ENCODE measurements at regions not wholly inside any gene's neighbourhood (a gene's known extent, or its start where the extent isn't known, plus 50 kb on each side); places are given as distances from the start of the nearest gene placed in this dataset.

DNA sequence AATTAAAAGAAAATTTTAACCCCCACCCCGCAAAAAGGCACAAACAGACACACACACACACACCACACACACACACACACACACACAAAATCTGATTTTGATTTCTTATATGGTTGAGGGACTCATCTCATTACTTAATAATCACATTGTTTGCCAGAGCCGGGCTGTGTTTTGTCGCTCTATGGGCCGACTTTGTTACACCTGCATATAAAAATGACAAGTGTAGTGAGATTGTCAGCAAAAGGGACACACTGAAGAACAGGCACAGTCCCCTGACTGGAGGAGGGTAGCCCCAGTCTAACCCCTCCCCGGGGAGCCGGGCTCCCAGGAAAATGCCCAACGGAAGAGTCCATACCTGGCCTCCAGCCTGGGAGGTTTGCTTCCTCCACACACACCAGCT lies 221.6 kb downstream of the ENGASE start:
- no TSS peak for BruUV-seq (replicated peaks)
- 35% methylated on average over 7 of the region's 7 CpGs for WGBS (ENCODE audit: low lambda C conversion rate)

More for the DNA sequence above, 221.6 kb downstream of the ENGASE start:
- Histone ChIP-seq H4K20me1 (ENCODE audit: insufficient read depth, low read length) (peaks cover 5% of the 10 kb centered on the region; the same call in 1 of the 2 replicates), H3K27me3 (ENCODE audit: control insufficient read depth in 1 of 2, insufficient read depth in 2 of 2, low read length in 2 of 2) (peaks cover 12 to 27% of the 10 kb centered on the region in 2 experiments), H3K4me2 (ENCODE audit: low read depth, low read length) (no peak overlapping the region), H3K79me2 (ENCODE audit: insufficient read depth, low read length) (no peaks in the 10 kb centered on the region), H3K4me1 (ENCODE audit: insufficient read depth, low read length) (no peaks in the 10 kb centered on the region), H3K9ac (ENCODE audit: insufficient read depth, low read depth, low read length) (no peak overlapping the region), H2AFZ (ENCODE audit: low read length) (no peak overlapping the region), H3K9me3 (ENCODE audit: low read length) (no peaks in the 10 kb centered on the region), H3K27ac (ENCODE audit: extremely low read length, insufficient read depth, low read length) (no peak overlapping the region), H3K4me3 (replicated peaks in 1 of 3; ENCODE audit: insufficient read depth in 1 of 3, low read depth in 2 of 3, low read length in 3 of 3) (no peak overlapping the region), H3K36me3 (replicated peaks in 1 of 2; ENCODE audit: control insufficient read depth in 1 of 2, insufficient read depth in 2 of 2, low read length in 2 of 2) (no peaks in the 10 kb centered on the region)
- POLR2A ChIA-PET: no interaction called here
- FAIRE-seq (no peak), ATAC-seq (no peak), DNase-seq (ENCODE audit: low spot score) (no peak)
- CTCF ChIA-PET (ENCODE audit: low intra/inter-chr PET ratio, low total read pairs): no interaction called here
- TF ChIP-seq, protein P1, sequence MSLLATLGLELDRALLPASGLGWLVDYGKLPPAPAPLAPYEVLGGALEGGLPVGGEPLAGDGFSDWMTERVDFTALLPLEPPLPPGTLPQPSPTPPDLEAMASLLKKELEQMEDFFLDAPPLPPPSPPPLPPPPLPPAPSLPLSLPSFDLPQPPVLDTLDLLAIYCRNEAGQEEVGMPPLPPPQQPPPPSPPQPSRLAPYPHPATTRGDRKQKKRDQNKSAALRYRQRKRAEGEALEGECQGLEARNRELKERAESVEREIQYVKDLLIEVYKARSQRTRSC (CRISPR knock-in tag; IDR thresholded peaks at IDR 0.05; ENCODE audit: low read depth): no peak
- TF ChIP-seq, protein P2, sequence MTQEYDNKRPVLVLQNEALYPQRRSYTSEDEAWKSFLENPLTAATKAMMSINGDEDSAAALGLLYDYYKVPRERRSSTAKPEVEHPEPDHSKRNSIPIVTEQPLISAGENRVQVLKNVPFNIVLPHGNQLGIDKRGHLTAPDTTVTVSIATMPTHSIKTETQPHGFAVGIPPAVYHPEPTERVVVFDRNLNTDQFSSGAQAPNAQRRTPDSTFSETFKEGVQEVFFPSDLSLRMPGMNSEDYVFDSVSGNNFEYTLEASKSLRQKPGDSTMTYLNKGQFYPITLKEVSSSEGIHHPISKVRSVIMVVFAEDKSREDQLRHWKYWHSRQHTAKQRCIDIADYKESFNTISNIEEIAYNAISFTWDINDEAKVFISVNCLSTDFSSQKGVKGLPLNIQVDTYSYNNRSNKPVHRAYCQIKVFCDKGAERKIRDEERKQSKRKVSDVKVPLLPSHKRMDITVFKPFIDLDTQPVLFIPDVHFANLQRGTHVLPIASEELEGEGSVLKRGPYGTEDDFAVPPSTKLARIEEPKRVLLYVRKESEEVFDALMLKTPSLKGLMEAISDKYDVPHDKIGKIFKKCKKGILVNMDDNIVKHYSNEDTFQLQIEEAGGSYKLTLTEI (CRISPR knock-in tag; conservative IDR thresholded peaks at IDR 0.05): no peak
- TF ChIP-seq NFE2 (CRISPR knock-in tag; IDR thresholded peaks at IDR 0.05): no peak
- TF ChIP-seq, protein P3, sequence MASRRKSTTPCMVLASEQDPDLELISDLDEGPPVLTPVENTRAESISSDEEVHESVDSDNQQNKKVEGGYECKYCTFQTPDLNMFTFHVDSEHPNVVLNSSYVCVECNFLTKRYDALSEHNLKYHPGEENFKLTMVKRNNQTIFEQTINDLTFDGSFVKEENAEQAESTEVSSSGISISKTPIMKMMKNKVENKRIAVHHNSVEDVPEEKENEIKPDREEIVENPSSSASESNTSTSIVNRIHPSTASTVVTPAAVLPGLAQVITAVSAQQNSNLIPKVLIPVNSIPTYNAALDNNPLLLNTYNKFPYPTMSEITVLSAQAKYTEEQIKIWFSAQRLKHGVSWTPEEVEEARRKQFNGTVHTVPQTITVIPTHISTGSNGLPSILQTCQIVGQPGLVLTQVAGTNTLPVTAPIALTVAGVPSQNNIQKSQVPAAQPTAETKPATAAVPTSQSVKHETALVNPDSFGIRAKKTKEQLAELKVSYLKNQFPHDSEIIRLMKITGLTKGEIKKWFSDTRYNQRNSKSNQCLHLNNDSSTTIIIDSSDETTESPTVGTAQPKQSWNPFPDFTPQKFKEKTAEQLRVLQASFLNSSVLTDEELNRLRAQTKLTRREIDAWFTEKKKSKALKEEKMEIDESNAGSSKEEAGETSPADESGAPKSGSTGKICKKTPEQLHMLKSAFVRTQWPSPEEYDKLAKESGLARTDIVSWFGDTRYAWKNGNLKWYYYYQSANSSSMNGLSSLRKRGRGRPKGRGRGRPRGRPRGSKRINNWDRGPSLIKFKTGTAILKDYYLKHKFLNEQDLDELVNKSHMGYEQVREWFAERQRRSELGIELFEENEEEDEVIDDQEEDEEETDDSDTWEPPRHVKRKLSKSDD (CRISPR knock-in tag; IDR thresholded peaks at IDR 0.05; ENCODE audit: low read depth): no peak
- intact Hi-C loops (cut with micrococcal nuclease; ENCODE audit: unreplicated experiment) (no loop called here), in situ Hi-C loops (cut with HindIII; ENCODE audit: extremely low pct_ligation_motif_present, low pct_unique_long_range_greater_than_20kb) (no loop called here)

Measured in HepG2 (cell line).